ENCODE measurements at regions not wholly inside any gene's neighbourhood (a gene's known extent, or its start where the extent isn't known, plus 50 kb on each side); places are given as distances from the start of the nearest gene placed in this dataset.

GRCh38 chr9:7376833-7377232, 422.7 kb downstream of the DMAC1 start:
- TF ChIP-seq CTCF (IDR thresholded peaks at IDR 0.05; ENCODE audit: low read depth, low read length) (no peak), EZH2phosphoT487 (IDR thresholded peaks at IDR 0.05; ENCODE audit: low read depth) (no peak)

Data from OCI-LY3 (cell line).